Loucy (cell line): ENCODE measurements at regions not wholly inside any gene's neighbourhood (a gene's known extent, or its start where the extent isn't known, plus 50 kb on each side); places are given as distances from the start of the nearest gene placed in this dataset.

Experiments
- H2AFZ ChIP-seq: fragments of 200-600 bp; sonication (generic); 2 replicates; pipeline ENCODE4 v1.6.0; 2016; ENCODE audit warnings: antibody characterized with exemption, mild to moderate bottlenecking, low read length, moderate library complexity
- H3F3A ChIP-seq: fragments of 200-600 bp; 2 replicates; pipeline ENCODE4 v1.6.0; 2016; ENCODE audit warnings: antibody characterized with exemption, low read depth, mild to moderate bottlenecking
- H3K27me3 ChIP-seq: fragments of 200-600 bp; sonication (generic); 2 replicates; pipeline ENCODE4 v1.6.1; 2014; ENCODE audit warnings: low read length, mild to moderate bottlenecking; ENCODE audit not compliant: insufficient read depth, poor library complexity, severe bottlenecking
- H3K36me3 ChIP-seq: fragments of 200-600 bp; sonication (generic); 2 replicates; pipeline ENCODE4 v1.6.1; 2016; ENCODE audit warnings: low read length; ENCODE audit not compliant: insufficient read depth
- H3K4me1 ChIP-seq: fragments of 200-600 bp; sonication (generic); 2 replicates; pipeline ENCODE4 v1.5.1; 2014; ENCODE audit warnings: low read length, mild to moderate bottlenecking; ENCODE audit not compliant: insufficient read depth, poor library complexity, severe bottlenecking
- H3K4me2 ChIP-seq: fragments of 200-600 bp; sonication (generic); 2 replicates; pipeline ENCODE4 v1.6.0; 2014; ENCODE audit warnings: antibody characterized with exemption, low read length, low read depth, mild to moderate bottlenecking; ENCODE audit not compliant: poor library complexity, severe bottlenecking
- H3K4me3 ChIP-seq: fragments of 200-600 bp; sonication (generic); 2 replicates; pipeline ENCODE4 v1.5.1; 2014; ENCODE audit warnings: low read length, mild to moderate bottlenecking, mixed read lengths; ENCODE audit not compliant: poor library complexity, severe bottlenecking
- H3K79me2 ChIP-seq: fragments of 200-600 bp; sonication (generic); 2 replicates; pipeline ENCODE4 v1.6.1; 2014; ENCODE audit warnings: low read length; ENCODE audit not compliant: insufficient read depth
- H3K9ac ChIP-seq: fragments of 200-600 bp; sonication (generic); 2 replicates; pipeline ENCODE4 v1.6.0; 2014; ENCODE audit warnings: mild to moderate bottlenecking, low read depth, low read length, moderate library complexity; ENCODE audit not compliant: poor library complexity, severe bottlenecking
- H3K9me2 ChIP-seq: fragments of 200-600 bp; sonication (generic); replicated peaks from 2 replicates; pipeline ENCODE4 v1.6.1; 2016; ENCODE audit warnings: low read depth, low read length, mixed read lengths
- H3K9me3 ChIP-seq: fragments of 200-600 bp; sonication (generic); 2 replicates; pipeline ENCODE4 v1.6.1; 2014; ENCODE audit warnings: mild to moderate bottlenecking, antibody characterized with exemption, low read length, low read depth; ENCODE audit not compliant: insufficient read depth
- H4K20me1 ChIP-seq: fragments of 200-600 bp; sonication (generic); 2 replicates; pipeline ENCODE4 v1.6.0; 2014; ENCODE audit warnings: antibody characterized with exemption, low read length, mild to moderate bottlenecking; ENCODE audit not compliant: insufficient read depth, poor library complexity, severe bottlenecking
- CTCF ChIP-seq: fragments of 200-600 bp; sonication (generic); conservative IDR thresholded peaks from 2 replicates; pipeline ENCODE4 v1.5.1; 2014; ENCODE audit warnings: mild to moderate bottlenecking, antibody characterized with exemption, low read length
- EZH2phosphoT487 ChIP-seq: fragments of 200-600 bp; IDR thresholded peaks from 2 replicates; pipeline ENCODE4 v1.6.1; 2018; ENCODE audit warnings: antibody characterized with exemption, mild to moderate bottlenecking, moderate library complexity, borderline replicate concordance

GRCh38 chr6:55994531-55994930, 119.1 kb upstream of the BMP5 start:
- no peaks in the 10 kb centered on the region for H3K79me2 ChIP-seq
- no peaks in the 10 kb centered on the region for H3F3A ChIP-seq
- H2AFZ ChIP-seq: no peak overlapping the region
- H3K9ac ChIP-seq: no peak overlapping the region
- H3K9me2 ChIP-seq: no peaks in the 10 kb centered on the region
- peaks cover 27% of the 10 kb centered on the region for H3K4me1 ChIP-seq
- peak overlapping the region; percentile 24 for H3K4me2 ChIP-seq
- no peaks in the 10 kb centered on the region for H4K20me1 ChIP-seq
- no peaks in the 10 kb centered on the region for H3K36me3 ChIP-seq
- no peak overlapping the region for H3K4me3 ChIP-seq
- H3K27me3 ChIP-seq: no peaks in the 10 kb centered on the region
- H3K9me3 ChIP-seq: peaks cover 10% of the 10 kb centered on the region; the same call in 1 of the 2 replicates
- TF ChIP-seq CTCF (no peak), EZH2phosphoT487 (no peak)

GRCh38 chr6:55993418-55993817, 118.0 kb upstream of the BMP5 start:
- H3F3A ChIP-seq: no peaks in the 10 kb centered on the region
- no peaks in the 10 kb centered on the region for H3K79me2 ChIP-seq
- no peak overlapping the region for H2AFZ ChIP-seq
- H3K9me2 ChIP-seq: no peaks in the 10 kb centered on the region
- H3K4me3 ChIP-seq: no peak overlapping the region
- no peaks in the 10 kb centered on the region for H4K20me1 ChIP-seq
- H3K27me3 ChIP-seq: no peaks in the 10 kb centered on the region
- no peaks in the 10 kb centered on the region for H3K36me3 ChIP-seq
- peaks cover 25% of the 10 kb centered on the region for H3K4me1 ChIP-seq
- H3K9ac ChIP-seq: no peak overlapping the region
- H3K9me3 ChIP-seq: peaks cover 10% of the 10 kb centered on the region; the same call in 1 of the 2 replicates
- H3K4me2 ChIP-seq: no peak overlapping the region
- TF ChIP-seq EZH2phosphoT487 (no peak), CTCF (no peak)

- Histone ChIP-seq H3K36me3 (no peaks in the 10 kb centered on the region), H3K4me3 (no peak overlapping the region), H4K20me1 (no peaks in the 10 kb centered on the region), H3K9me3 (peaks cover 10% of the 10 kb centered on the region; the same call in 1 of the 2 replicates), H3K79me2 (no peaks in the 10 kb centered on the region), H3K27me3 (no peaks in the 10 kb centered on the region), H3K4me1 (peaks cover 23% of the 10 kb centered on the region), H3K9ac (no peak overlapping the region), H3K9me2 (no peaks in the 10 kb centered on the region), H3F3A (no peaks in the 10 kb centered on the region), H3K4me2 (no peak overlapping the region), H2AFZ (no peak overlapping the region)
- no peak for TF ChIP-seq EZH2phosphoT487
- TF ChIP-seq CTCF: no peak
Observed at GRCh38 chr6:55992546-55992945, 117.2 kb upstream of the BMP5 start.
